ENCODE measurements at regions not wholly inside any gene's neighbourhood (a gene's known extent, or its start where the extent isn't known, plus 50 kb on each side); places are given as distances from the start of the nearest gene placed in this dataset.

- no peak for DNase-seq (ENCODE audit: low spot score)
- no peak overlapping the region for H3K27ac ChIP-seq
- TF ChIP-seq, protein P1, sequence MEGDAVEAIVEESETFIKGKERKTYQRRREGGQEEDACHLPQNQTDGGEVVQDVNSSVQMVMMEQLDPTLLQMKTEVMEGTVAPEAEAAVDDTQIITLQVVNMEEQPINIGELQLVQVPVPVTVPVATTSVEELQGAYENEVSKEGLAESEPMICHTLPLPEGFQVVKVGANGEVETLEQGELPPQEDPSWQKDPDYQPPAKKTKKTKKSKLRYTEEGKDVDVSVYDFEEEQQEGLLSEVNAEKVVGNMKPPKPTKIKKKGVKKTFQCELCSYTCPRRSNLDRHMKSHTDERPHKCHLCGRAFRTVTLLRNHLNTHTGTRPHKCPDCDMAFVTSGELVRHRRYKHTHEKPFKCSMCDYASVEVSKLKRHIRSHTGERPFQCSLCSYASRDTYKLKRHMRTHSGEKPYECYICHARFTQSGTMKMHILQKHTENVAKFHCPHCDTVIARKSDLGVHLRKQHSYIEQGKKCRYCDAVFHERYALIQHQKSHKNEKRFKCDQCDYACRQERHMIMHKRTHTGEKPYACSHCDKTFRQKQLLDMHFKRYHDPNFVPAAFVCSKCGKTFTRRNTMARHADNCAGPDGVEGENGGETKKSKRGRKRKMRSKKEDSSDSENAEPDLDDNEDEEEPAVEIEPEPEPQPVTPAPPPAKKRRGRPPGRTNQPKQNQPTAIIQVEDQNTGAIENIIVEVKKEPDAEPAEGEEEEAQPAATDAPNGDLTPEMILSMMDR (IDR thresholded peaks at IDR 0.05), result no peak
Observed at GRCh38 chr5:163385824-163386223, 51.6 kb upstream of the CCNG1 start.

DNA sequence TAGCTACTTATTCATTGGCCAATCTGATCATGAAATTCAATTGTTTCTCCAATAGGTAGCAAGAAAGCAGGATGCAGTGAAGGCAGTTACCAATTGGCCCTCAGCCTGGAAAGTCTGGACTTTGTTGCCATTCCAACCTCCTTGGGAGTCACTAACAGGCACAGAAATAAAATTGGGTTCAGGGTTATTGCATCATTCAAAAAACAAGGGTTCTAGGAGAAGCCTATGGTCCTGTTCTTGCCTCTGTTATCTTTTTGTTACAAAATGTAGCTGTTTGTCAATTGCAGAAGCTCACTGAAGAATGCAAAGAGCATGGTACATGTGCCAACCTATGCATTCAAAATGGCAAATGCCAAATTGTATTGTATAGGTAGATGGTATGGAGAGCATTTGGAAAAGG, 51.0 kb upstream of the CCNG1 start:
- Histone ChIP-seq H3K4me3 (no peak overlapping the region), H3K27ac (no peak overlapping the region)
- TF ChIP-seq, protein P1 (IDR thresholded peaks at IDR 0.05), result no peak
- DNase-seq (ENCODE audit: low spot score), result no peak

More at GRCh38 chr5:163385824-163386223, 51.6 kb upstream of the CCNG1 start:
- H3K4me3 ChIP-seq, result no peak overlapping the region

- DNase-seq (ENCODE audit: low spot score), result no peak
- Histone ChIP-seq H3K27ac (no peak overlapping the region), H3K4me3 (no peak overlapping the region)
- TF ChIP-seq, protein P1 (IDR thresholded peaks at IDR 0.05), result no peak
Observed at GRCh38 chr5:163387589-163388343, 49.6 kb upstream of the CCNG1 start.
